GM21619 (cell line): ENCODE measurements at regions not wholly inside any gene's neighbourhood (a gene's known extent, or its start where the extent isn't known, plus 50 kb on each side); places are given as distances from the start of the nearest gene placed in this dataset.

Experiments
- ATAC-seq: cut with Tn5 transposase; IDR thresholded peaks from one replicate; pipeline ENCODE4 v1.9.1; 2021; ENCODE audit not compliant: unreplicated experiment

- no peak for ATAC-seq
Observed at GRCh38 chr4:34158878-34159277, 2085.4 kb downstream of the ARAP2 start.

GRCh38 chr4:34170946-34171345 is 2073.4 kb downstream of the ARAP2 start:
- ATAC-seq = no peak

GRCh38 chr4:34176609-34177008 is 2067.7 kb downstream of the ARAP2 start:
- ATAC-seq = no peak

GRCh38 chr4:34178476-34178875 is 2065.8 kb downstream of the ARAP2 start:
- no peak for ATAC-seq

- ATAC-seq = no peak
Observed at GRCh38 chr4:34181311-34181841, 2062.9 kb downstream of the ARAP2 start.

- no peak for ATAC-seq
Observed at GRCh38 chr4:34181891-34182290, 2062.4 kb downstream of the ARAP2 start.

- no peak for ATAC-seq
Observed at GRCh38 chr4:34182306-34182705, 2062.0 kb downstream of the ARAP2 start.

GRCh38 chr4:34183926-34184325 is 2060.4 kb downstream of the ARAP2 start:
- ATAC-seq = no peak

GRCh38 chr4:34187056-34187455 is 2057.3 kb downstream of the ARAP2 start:
- no peak for ATAC-seq

- no peak for ATAC-seq
Observed at GRCh38 chr4:34191443-34191842, 2052.9 kb downstream of the ARAP2 start.

- ATAC-seq = no peak
Observed at GRCh38 chr4:34193451-34194154, 2050.7 kb downstream of the ARAP2 start.

GRCh38 chr4:34194585-34194984 is 2049.7 kb downstream of the ARAP2 start:
- ATAC-seq = no peak

GRCh38 chr4:34196375-34196774 is 2047.9 kb downstream of the ARAP2 start:
- ATAC-seq = no peak

- ATAC-seq = no peak
Observed at GRCh38 chr4:34198966-34199365, 2045.3 kb downstream of the ARAP2 start.

- no peak for ATAC-seq
Observed at GRCh38 chr4:34200535-34200934, 2043.8 kb downstream of the ARAP2 start.

- ATAC-seq = no peak
Observed at GRCh38 chr4:34202154-34202553, 2042.2 kb downstream of the ARAP2 start.

- ATAC-seq = no peak
Observed at GRCh38 chr4:34220601-34221000, 2023.7 kb downstream of the ARAP2 start.

GRCh38 chr4:34221986-34222385 is 2022.3 kb downstream of the ARAP2 start:
- ATAC-seq = no peak

GRCh38 chr4:34236118-34236517 is 2008.2 kb downstream of the ARAP2 start:
- no peak for ATAC-seq

GRCh38 chr4:34245276-34245675 is 1999.0 kb downstream of the ARAP2 start:
- ATAC-seq = no peak

- no peak for ATAC-seq
Observed at GRCh38 chr4:34250562-34250961, 1993.8 kb downstream of the ARAP2 start.

GRCh38 chr4:34253239-34253638 is 1991.1 kb downstream of the ARAP2 start:
- ATAC-seq = no peak

- no peak for ATAC-seq
Observed at GRCh38 chr4:34258176-34258575, 1986.1 kb downstream of the ARAP2 start.
